ENCODE measurements at regions not wholly inside any gene's neighbourhood (a gene's known extent, or its start where the extent isn't known, plus 50 kb on each side); places are given as distances from the start of the nearest gene placed in this dataset.

DNA sequence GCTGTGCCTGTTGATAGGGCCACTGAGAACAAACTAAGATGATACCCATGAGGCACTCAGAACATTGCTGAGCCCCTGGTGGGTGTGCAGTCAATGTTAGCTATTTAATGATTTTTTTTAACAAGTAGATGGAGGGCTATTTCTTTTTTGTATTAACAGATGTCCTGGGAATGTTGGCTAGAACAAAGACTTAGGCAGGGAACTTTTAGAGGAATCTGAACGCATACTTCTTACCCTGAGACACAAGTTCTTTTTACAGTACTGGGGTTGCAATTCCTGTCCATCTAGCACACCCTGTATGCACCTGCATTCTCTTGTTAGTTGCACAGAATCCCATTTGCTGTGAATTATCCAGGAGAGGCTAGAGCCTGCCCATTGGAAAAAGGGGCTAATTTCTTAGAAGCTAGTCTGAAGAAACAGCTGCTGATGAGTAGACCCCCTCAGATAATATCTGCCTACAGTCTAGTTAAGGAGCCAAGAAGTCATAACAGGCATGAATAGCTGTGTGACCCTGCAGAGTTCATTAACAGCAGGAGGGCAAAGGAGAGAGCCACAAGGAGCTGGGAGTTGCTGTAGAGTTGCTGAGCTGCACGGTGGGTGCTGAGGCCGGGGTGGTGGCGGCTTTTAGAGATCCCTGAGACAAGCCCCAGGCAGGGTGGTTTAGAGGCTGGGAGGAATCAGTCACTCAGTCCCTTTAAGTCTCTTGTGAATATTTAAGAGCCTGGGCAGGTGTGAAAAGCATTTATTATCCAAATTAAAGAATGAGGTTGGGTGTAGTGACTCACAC lies 103.7 kb upstream of the FZD8 start:
- TF ChIP-seq, protein P1, sequence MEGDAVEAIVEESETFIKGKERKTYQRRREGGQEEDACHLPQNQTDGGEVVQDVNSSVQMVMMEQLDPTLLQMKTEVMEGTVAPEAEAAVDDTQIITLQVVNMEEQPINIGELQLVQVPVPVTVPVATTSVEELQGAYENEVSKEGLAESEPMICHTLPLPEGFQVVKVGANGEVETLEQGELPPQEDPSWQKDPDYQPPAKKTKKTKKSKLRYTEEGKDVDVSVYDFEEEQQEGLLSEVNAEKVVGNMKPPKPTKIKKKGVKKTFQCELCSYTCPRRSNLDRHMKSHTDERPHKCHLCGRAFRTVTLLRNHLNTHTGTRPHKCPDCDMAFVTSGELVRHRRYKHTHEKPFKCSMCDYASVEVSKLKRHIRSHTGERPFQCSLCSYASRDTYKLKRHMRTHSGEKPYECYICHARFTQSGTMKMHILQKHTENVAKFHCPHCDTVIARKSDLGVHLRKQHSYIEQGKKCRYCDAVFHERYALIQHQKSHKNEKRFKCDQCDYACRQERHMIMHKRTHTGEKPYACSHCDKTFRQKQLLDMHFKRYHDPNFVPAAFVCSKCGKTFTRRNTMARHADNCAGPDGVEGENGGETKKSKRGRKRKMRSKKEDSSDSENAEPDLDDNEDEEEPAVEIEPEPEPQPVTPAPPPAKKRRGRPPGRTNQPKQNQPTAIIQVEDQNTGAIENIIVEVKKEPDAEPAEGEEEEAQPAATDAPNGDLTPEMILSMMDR (IDR thresholded peaks at IDR 0.05; ENCODE audit: insufficient read depth, low read depth, low read length): no peak
- TF ChIP-seq EZH2 (IDR thresholded peaks at IDR 0.05; ENCODE audit: insufficient read depth, low read length): no peak

All from astrocyte (in vitro differentiated cells and primary cell).